Type B pancreatic cell (in vitro differentiated cells): ENCODE measurements at regions not wholly inside any gene's neighbourhood (a gene's known extent, or its start where the extent isn't known, plus 50 kb on each side); places are given as distances from the start of the nearest gene placed in this dataset.

ENCODE experiments used
- DNase-seq: peaks from one replicate; pipeline ENCODE4 v3.0.0; 2021; ENCODE audit warnings: mixed read lengths; ENCODE audit not compliant: unreplicated experiment; ENCODE audit errors: extremely low spot score
- H3K27ac Mint-ChIP-seq: 2 replicates; pipeline ENCODE4 v1.8.0; 2021; ENCODE audit warnings: mild to moderate bottlenecking, mixed read lengths
- H3K27me3 Mint-ChIP-seq: 2 replicates; pipeline ENCODE4 v1.8.0; 2021; ENCODE audit warnings: mixed read lengths
- H3K36me3 Mint-ChIP-seq: 2 replicates; pipeline ENCODE4 v1.8.0; 2021; ENCODE audit warnings: mixed read lengths
- H3K4me1 Mint-ChIP-seq: one replicate; pipeline ENCODE4 v1.8.0; 2021; ENCODE audit warnings: mixed read lengths; ENCODE audit not compliant: unreplicated experiment
- H3K4me3 Mint-ChIP-seq: 2 replicates; pipeline ENCODE4 v1.8.0; 2021; ENCODE audit warnings: mild to moderate bottlenecking, mixed read lengths
- H3K9me3 Mint-ChIP-seq: 2 replicates; pipeline ENCODE4 v1.8.0; 2021; ENCODE audit warnings: mixed read lengths
- CTCF ChIP-seq: fragments of 200-600 bp; sonication (generic); conservative IDR thresholded peaks from 2 replicates; pipeline ENCODE4 v1.5.0; 2021; ENCODE audit warnings: antibody characterized with exemption, mild to moderate bottlenecking

GRCh38 chr3:72278349-72279067 lies 493.6 kb upstream of the PROK2 start:
- Mint-ChIP-seq H3K27me3 (peaks cover 3% of the 10 kb centered on the region), H3K36me3 (no peaks in the 10 kb centered on the region), H3K9me3 (no peaks in the 10 kb centered on the region), H3K27ac (no peak overlapping the region), H3K4me3 (no peak overlapping the region), H3K4me1 (peaks cover 21% of the 10 kb centered on the region)
- DNase-seq = no peak
- TF ChIP-seq CTCF = no peak

- Mint-ChIP-seq H3K4me1 (peaks cover 25% of the 10 kb centered on the region), H3K27me3 (peaks cover 3% of the 10 kb centered on the region), H3K4me3 (no peak overlapping the region), H3K9me3 (no peaks in the 10 kb centered on the region), H3K36me3 (no peaks in the 10 kb centered on the region), H3K27ac (no peak overlapping the region)
- DNase-seq = no peak
- TF ChIP-seq CTCF = no peak
Observed at GRCh38 chr3:72277710-72278109, 492.8 kb upstream of the PROK2 start.

- no peak overlapping the region for H3K4me3 Mint-ChIP-seq
- H3K27ac Mint-ChIP-seq = no peak overlapping the region
- DNase-seq = no peak
- H3K4me1 Mint-ChIP-seq = peaks cover 34% of the 10 kb centered on the region
- no peaks in the 10 kb centered on the region for H3K27me3 Mint-ChIP-seq
- no peaks in the 10 kb centered on the region for H3K36me3 Mint-ChIP-seq
- TF ChIP-seq CTCF = no peak
- H3K9me3 Mint-ChIP-seq = no peaks in the 10 kb centered on the region
Observed at GRCh38 chr3:72276806-72277205, 491.9 kb upstream of the PROK2 start.

GRCh38 chr3:72275331-72275751 lies 490.4 kb upstream of the PROK2 start:
- H3K36me3 Mint-ChIP-seq = no peaks in the 10 kb centered on the region
- H3K27ac Mint-ChIP-seq = no peak overlapping the region
- no peak for DNase-seq
- no peak for TF ChIP-seq CTCF
- no peak overlapping the region for H3K4me3 Mint-ChIP-seq
- H3K4me1 Mint-ChIP-seq = peaks cover 41% of the 10 kb centered on the region
- H3K9me3 Mint-ChIP-seq = no peaks in the 10 kb centered on the region
- no peaks in the 10 kb centered on the region for H3K27me3 Mint-ChIP-seq

- TF ChIP-seq CTCF = no peak
- Mint-ChIP-seq H3K36me3 (no peaks in the 10 kb centered on the region), H3K4me3 (peak overlapping the region; percentile 35), H3K27me3 (no peaks in the 10 kb centered on the region), H3K9me3 (no peaks in the 10 kb centered on the region), H3K27ac (peak overlapping the region; percentile 69), H3K4me1 (peaks cover 47% of the 10 kb centered on the region)
- DNase-seq = no peak
Observed at GRCh38 chr3:72274493-72275330, 489.8 kb upstream of the PROK2 start.
